Hindlimb muscle (tissue), 1 donor: ENCODE measurements at regions not wholly inside any gene's neighbourhood (a gene's known extent, or its start where the extent isn't known, plus 50 kb on each side); places are given as distances from the start of the nearest gene placed in this dataset.

Experiments
- DNase-seq: peaks from one replicate; pipeline ENCODE4 v3.0.0-alpha.2; 2013

- no peak for DNase-seq
Observed at GRCh38 chr1:194300340-194300739, 1113.9 kb upstream of the B3GALT2 start.

GRCh38 chr1:194298007-194298598 is 1111.7 kb upstream of the B3GALT2 start:
- DNase-seq, result no peak

DNA sequence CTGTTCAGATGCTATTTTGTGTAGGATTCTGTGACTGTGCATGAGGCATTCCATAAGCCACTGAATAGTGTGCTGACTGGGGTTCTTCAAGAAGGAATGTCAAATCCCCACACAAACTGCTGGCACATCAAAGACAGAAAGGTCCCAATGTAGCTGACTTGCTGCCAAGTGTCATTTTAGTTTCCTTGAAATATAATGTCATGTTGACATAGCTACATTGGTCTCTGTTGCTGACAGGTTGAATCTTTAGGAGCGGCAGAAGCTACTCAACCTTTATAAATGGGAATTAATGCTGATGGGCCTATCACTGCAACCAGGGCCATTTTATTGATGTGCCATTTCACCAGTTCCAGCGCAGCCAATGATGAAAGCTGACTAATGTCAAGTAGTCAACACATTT is 1110.7 kb upstream of the B3GALT2 start:
- no peak for DNase-seq

GRCh38 chr1:194296201-194296600 is 1109.8 kb upstream of the B3GALT2 start:
- DNase-seq, result no peak

GRCh38 chr1:194295685-194296084 is 1109.3 kb upstream of the B3GALT2 start:
- DNase-seq, result no peak

- no peak for DNase-seq
Observed at GRCh38 chr1:194293851-194294405, 1107.5 kb upstream of the B3GALT2 start.

DNA sequence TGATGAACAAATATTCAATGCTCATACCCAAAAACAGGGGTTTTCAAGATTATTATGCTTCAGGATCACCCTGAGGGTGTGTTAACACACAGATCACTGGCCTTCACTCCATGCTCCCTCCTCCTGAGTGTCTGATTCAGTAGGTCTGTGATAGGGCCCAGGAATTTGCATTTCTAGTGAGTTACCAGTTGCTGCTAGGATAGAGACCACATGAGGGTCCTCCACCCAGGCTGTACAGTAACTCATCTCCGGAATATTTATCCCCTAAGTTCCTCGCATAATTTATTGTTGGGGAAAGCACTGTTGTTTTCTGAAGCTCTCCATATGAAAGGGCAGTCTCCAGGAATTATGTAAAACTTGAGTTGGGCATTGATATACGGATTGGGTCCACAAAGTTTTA is 1106.6 kb upstream of the B3GALT2 start:
- no peak for DNase-seq

DNA sequence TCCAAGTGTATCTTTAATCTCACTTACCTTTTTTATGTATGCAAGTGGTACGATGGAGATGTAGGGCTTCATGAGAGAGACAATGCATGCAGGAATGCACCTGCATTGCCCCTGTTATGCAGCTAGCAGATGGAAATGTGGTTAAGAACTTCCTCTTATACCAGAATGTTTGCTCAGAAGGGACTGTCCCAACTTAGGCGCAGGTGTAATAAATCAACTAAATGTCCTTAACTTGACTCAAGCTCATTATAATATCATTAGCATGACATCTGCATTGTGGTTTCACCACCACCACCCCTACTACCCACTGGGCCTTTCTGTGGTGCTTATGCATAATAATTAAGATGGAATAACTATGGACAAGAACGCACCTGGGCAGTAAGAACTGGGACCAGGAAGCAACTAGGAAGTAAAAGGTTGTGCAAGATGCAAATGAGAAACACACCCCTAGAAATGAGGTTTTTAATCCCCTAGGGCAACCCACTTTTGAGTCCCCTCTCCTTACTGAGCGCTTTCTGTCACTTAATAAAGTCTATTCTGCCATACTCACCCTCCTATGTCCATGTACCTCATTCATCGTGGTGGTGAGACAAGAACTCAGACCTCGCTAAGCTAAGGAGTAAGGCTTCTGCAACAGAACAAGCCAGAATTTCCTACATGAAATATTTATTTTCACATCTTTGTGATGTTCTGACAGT is 1103.3 kb upstream of the B3GALT2 start:
- DNase-seq, result no peak

- no peak for DNase-seq
Observed at GRCh38 chr1:194288238-194288637, 1101.8 kb upstream of the B3GALT2 start.

DNA sequence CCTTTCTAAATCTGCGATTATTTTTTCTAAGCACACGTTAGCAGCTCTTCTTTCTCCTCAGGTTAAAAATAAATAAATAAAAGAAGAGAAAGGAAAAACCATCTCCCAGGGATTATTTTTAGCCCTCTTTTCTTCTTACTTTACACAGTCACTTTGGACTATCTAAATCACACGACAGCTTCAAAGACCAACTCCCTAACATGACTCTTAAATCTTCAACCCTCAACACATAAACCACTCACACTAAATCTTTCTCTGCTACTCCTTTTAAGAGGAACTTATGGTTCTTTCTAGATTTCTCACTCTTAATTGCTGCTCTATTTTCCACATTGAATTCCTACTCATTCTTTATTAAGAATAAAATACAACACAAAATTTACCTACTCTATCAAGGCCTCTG is 1095.0 kb upstream of the B3GALT2 start:
- no peak for DNase-seq

DNA sequence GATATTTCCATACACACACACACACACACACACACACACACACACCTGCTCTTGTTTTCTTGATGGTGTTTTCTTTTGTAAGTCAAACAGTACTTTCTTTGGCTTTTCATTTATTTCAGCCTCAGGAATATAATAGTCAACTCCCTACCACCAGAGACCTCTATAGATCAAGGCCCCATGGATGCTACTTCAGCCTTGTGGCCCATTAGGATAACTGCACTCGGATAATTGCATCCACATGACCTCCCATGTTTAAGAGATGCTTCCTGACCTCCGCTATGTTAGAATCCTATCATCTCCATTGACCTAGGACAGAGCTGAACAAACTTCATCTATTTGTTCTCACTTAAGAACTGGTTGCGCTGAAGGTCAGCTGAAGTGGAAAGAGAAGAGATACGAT is 1094.0 kb upstream of the B3GALT2 start:
- DNase-seq, result no peak

DNA sequence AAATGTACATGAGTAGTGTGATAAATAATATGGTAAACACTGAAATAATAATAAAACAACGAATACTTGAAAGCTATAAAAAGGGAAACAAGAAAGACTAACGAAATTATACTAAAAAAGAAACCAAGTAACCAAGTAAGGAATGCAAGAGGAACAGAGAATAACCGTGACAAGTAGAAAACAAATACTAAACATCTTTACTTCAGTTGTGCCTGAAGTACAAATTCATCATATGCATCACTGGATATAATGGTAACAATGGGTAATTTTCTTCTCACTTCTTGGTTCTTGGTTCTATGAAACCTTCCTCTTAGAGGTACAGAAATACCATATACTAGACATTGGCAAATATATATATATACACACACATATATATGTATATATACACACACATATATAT is 1093.6 kb upstream of the B3GALT2 start:
- DNase-seq, result no peak

DNA sequence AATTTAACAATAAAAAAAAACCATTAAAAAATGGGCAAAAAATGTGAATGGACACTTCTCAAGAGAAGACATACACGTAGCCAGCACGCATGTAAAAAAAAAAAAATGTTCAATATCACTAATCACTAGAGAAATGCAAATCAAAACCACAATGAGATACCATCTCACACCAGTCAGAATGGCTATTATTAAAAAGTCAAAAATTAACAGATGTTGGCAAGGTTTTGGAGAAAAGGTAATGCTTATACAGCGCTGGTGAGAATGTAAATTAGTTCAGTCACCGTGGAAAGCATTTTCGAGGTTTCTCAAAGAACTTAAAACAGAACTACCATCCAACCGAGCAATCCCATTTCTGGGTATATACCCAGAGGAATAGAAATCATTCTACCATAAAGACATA is 1091.5 kb upstream of the B3GALT2 start:
- DNase-seq, result no peak

GRCh38 chr1:194273660-194274059 is 1087.2 kb upstream of the B3GALT2 start:
- DNase-seq, result no peak

DNA sequence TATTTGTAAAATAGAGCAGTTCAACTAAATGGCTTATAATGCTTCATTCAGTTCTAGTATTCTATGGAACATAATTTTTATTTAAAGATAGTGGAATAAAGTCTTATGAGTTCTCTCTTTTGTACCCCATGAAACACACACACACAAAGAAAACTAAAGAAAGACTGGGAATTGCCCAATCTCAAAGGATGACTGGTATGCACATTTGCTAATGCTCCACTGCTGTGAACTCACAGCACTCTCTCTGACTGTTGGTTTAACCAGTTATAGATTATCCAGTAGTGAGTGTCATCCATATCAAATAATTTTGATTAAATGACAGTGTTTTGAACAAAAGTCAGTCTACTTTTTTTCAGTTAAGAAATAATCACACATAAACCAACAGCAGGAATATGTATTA is 1082.4 kb upstream of the B3GALT2 start:
- DNase-seq, result no peak

- DNase-seq, result no peak
Observed at GRCh38 chr1:194267021-194267420, 1080.6 kb upstream of the B3GALT2 start.

DNA sequence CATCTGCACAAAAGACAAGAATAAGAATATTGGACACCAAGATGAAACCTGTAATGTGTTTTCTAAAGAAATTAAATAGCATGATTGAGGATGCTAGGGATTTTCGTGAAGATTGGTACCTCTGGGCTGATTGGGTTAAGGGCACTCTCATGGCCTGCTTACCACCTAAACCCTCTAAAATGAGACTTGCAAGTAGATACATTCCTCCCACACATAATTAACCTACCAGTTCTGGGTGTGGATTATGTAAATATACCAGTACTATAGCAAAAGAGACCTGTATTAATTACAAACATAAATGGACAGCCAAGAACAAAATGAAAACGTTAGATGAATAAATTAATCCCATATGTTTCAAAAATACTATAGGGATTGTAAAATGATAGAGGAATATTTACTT is 1069.6 kb upstream of the B3GALT2 start:
- no peak for DNase-seq

DNA sequence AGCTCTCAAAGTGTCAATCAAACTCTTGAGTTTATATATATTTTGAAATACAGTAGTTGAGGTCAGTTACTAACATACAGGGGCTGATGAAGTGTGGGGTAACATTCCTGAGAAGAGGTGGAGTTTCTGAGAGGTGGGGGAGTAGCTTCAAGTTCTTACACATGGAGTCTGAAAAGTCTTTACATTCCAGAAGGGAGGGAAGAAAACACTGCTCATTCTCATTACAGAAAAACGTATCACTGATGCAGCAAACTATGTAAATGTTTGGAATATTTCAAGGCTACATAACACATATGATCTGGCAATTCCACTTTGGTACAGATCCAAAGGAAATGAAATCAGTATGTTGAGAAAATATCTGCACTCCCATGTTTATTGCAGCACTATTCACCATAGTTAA is 1065.8 kb upstream of the B3GALT2 start:
- DNase-seq, result no peak

DNA sequence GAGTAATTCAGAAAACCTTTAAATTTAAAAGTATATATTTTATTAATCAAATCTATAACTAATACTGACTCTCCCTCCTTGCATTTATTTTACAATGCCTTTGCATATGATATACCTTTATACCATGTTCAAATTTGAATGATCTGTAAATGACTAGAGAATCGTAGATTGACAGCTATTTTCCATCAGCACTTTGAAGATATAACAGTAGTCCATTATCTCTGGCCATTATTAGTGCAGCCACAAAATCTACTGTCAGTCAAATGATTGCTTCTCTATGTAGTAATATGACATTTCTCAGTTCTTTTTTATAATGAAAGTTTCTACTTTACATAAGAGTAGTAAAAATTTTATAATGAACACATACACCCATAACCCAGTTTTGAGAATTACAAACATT is 1054.8 kb upstream of the B3GALT2 start:
- no peak for DNase-seq

DNA sequence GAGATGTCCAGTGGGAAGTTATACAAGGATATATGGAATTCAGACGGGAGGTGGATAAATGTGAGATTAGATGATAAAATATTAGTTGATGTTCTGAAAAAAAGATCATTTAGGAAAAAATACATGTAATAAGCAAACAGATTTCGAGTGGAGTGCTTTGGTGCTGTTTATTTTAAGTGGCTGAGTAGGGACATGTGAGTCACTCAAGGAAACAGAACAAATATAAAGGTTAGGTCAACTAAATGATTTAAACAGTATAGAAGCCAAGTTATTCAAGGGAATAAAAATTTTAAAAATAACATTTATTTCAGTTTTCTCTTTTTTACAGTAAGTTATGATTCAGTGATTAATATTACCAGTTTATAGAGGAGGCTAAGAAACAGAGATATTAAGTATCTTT is 1046.7 kb upstream of the B3GALT2 start:
- no peak for DNase-seq

GRCh38 chr1:194230351-194231144 is 1044.1 kb upstream of the B3GALT2 start:
- no peak for DNase-seq

DNA sequence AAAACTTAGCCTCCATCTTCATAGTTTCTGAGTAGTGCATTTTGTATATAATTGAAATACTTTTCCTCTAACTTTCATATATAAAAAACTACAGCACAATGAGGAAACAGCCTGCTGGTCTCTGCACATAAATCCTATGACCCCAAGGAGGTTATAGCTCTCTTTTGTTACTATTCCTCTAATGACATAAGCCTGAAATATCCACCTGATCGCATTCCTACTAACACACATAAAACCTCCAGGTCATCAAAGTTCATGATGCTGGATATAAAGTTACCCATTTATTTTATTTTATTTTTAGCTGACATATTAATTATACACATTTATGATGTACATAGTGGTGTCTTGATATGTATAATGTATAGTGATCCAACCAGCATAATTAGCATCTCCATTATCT is 1042.0 kb upstream of the B3GALT2 start:
- no peak for DNase-seq

DNA sequence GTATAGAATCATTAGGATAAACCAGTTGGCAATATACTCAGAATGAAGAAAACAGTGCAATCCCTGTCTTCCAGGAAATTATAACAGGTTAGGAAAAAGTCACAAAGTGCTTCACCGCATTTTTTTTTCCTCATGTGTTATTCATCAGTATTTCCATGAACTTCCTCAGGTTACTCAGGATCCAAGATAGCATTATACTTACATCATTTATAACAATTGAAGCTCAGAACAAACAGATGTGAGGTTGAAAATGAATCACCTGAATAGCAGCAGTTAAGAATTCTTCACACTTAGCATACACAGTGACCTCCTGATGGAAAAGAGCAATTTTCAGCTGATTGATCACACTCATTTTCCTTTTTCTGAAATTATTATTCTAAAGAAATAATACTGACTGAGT is 1040.7 kb upstream of the B3GALT2 start:
- no peak for DNase-seq

GRCh38 chr1:194225821-194226220 is 1039.4 kb upstream of the B3GALT2 start:
- DNase-seq, result no peak
